Breast epithelium (tissue), 3 donors: ENCODE measurements at regions not wholly inside any gene's neighbourhood (a gene's known extent, or its start where the extent isn't known, plus 50 kb on each side); places are given as distances from the start of the nearest gene placed in this dataset.

Source experiments
- CTCF ChIP-seq, 3 donors: fragments of 450-650 bp; IDR thresholded peaks; one replicate each; pipeline ENCODE4 v1.5.1; 2016 to 2017; ENCODE audit warnings: antibody characterized with exemption in 3 of 3, mild to moderate bottlenecking in 3 of 3, moderate library complexity in 3 of 3
- POLR2A ChIP-seq: fragments of 450-650 bp; IDR thresholded peaks from one replicate; pipeline ENCODE4 v1.6.1; 2016; ENCODE audit warnings: antibody characterized with exemption, mild to moderate bottlenecking, moderate library complexity

- TF ChIP-seq POLR2A = no peak
- no peak for TF ChIP-seq CTCF (IDR thresholded peaks at IDR 0.05)
Measured at GRCh38 chr11:111069066-111069465, 176.5 kb upstream of the POU2AF2 start.
